HepG2 (cell line): ENCODE measurements at regions not wholly inside any gene's neighbourhood (a gene's known extent, or its start where the extent isn't known, plus 50 kb on each side); places are given as distances from the start of the nearest gene placed in this dataset.

Source experiments
- DR1 ChIP-seq: sonication (generic); formaldehyde crosslinking; IDR thresholded peaks from 2 replicates; pipeline ENCODE4 v1.8.0; 2021; ENCODE audit warnings: mild to moderate bottlenecking, missing genetic modification reagents, inconsistent platforms
- ELF1 ChIP-seq: sonication (generic); formaldehyde crosslinking; IDR thresholded peaks from 2 replicates; pipeline ENCODE4 v1.4.0; 2020; ENCODE audit warnings: missing genetic modification reagents
- HNRNPK ChIP-seq: fragments of 200-400 bp; formaldehyde crosslinking; IDR thresholded peaks from 2 replicates; pipeline ENCODE4 v1.6.1; 2018; ENCODE audit warnings: low read length, low read depth, moderate library complexity, mild to moderate bottlenecking; ENCODE audit not compliant: poor library complexity, severe bottlenecking
- IRX3 ChIP-seq: sonication (generic); formaldehyde crosslinking; IDR thresholded peaks from 2 replicates; pipeline ENCODE4 v1.8.1; 2023; ENCODE audit warnings: mild to moderate bottlenecking, low read depth, missing genetic modification reagents, borderline replicate concordance
- ISL2 ChIP-seq: sonication (generic); formaldehyde crosslinking; IDR thresholded peaks from 2 replicates; pipeline ENCODE4 v1.5.0; 2020; ENCODE audit warnings: missing genetic modification reagents
- MEIS2 ChIP-seq: sonication (generic); formaldehyde crosslinking; IDR thresholded peaks from 2 replicates; pipeline ENCODE4 v1.9.0; 2021; ENCODE audit warnings: mild to moderate bottlenecking, missing genetic modification reagents
- MIER2 ChIP-seq: IDR thresholded peaks from 2 replicates; pipeline ENCODE4 v1.6.1; 2016; ENCODE audit warnings: missing biosample characterization, missing genetic modification reagents
- PCBP1 ChIP-seq: fragments of 200-400 bp; formaldehyde crosslinking; IDR thresholded peaks from 2 replicates; pipeline ENCODE4 v1.6.1; 2017; ENCODE audit warnings: mild to moderate bottlenecking, low read depth, low read length, borderline replicate concordance
- ZNF251 ChIP-seq: sonication (generic); formaldehyde crosslinking; IDR thresholded peaks from 2 replicates; pipeline ENCODE4 v1.9.0; 2021; ENCODE audit warnings: mild to moderate bottlenecking, missing genetic modification reagents
- ZNF780A ChIP-seq: sonication (generic); formaldehyde crosslinking; IDR thresholded peaks from 2 replicates; pipeline ENCODE4 v1.8.0; 2022; ENCODE audit warnings: mild to moderate bottlenecking, missing genetic modification reagents, moderate library complexity
- TF ChIP-seq, protein P1 (sequence below): sonication (generic); formaldehyde crosslinking; IDR thresholded peaks from 2 replicates; pipeline ENCODE4 v1.4.0; 2020; ENCODE audit warnings: mild to moderate bottlenecking, missing genetic modification reagents, borderline replicate concordance
- TF ChIP-seq, protein P2 (sequence below): sonication (generic); formaldehyde crosslinking; IDR thresholded peaks from 2 replicates; pipeline ENCODE4 v1.4.0; 2020; ENCODE audit warnings: mild to moderate bottlenecking, missing genetic modification reagents
- TF ChIP-seq, protein P3 (sequence below): sonication (generic); formaldehyde crosslinking; IDR thresholded peaks from 2 replicates; pipeline ENCODE4 v1.5.0; 2020; ENCODE audit warnings: missing genetic modification reagents, mild to moderate bottlenecking, borderline replicate concordance
- TF ChIP-seq, protein P4 (sequence below): sonication (generic); formaldehyde crosslinking; IDR thresholded peaks from 2 replicates; pipeline ENCODE4 v1.4.0; 2020; ENCODE audit warnings: mild to moderate bottlenecking, low read depth, missing genetic modification reagents
- TF ChIP-seq, protein P5 (sequence below): sonication (generic); formaldehyde crosslinking; IDR thresholded peaks from 2 replicates; pipeline ENCODE4 v1.5.0; 2020; ENCODE audit warnings: missing genetic modification reagents

DNA sequence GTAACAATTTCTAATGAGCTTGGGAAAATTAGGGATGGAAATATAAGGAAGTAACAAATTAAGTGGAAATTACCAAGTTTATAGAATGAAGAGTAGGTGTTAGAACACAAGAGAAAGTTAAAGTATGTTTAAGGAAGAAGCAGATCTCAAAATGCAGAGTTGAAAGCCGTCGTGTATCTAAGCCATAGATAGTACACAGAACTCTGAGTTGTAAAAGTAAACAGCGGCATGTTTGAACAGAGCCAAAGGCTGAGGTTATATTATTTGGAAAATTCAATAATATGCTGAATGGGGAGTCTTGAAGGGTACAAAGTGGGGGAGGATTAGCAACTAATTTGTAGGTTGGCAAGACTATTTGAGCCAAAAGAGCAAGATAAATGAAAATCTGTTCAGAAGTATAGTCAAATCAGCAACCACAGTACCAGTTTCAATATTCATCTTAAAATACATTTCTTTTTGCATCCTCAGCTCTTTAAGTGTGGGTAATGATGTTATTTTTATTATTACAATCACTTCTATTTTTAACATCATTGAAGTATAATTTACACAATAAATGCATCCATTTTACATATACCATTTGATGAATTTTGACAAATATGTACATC lies 594.8 kb upstream of the ANO3 start (continued):
- TF ChIP-seq, protein P1, sequence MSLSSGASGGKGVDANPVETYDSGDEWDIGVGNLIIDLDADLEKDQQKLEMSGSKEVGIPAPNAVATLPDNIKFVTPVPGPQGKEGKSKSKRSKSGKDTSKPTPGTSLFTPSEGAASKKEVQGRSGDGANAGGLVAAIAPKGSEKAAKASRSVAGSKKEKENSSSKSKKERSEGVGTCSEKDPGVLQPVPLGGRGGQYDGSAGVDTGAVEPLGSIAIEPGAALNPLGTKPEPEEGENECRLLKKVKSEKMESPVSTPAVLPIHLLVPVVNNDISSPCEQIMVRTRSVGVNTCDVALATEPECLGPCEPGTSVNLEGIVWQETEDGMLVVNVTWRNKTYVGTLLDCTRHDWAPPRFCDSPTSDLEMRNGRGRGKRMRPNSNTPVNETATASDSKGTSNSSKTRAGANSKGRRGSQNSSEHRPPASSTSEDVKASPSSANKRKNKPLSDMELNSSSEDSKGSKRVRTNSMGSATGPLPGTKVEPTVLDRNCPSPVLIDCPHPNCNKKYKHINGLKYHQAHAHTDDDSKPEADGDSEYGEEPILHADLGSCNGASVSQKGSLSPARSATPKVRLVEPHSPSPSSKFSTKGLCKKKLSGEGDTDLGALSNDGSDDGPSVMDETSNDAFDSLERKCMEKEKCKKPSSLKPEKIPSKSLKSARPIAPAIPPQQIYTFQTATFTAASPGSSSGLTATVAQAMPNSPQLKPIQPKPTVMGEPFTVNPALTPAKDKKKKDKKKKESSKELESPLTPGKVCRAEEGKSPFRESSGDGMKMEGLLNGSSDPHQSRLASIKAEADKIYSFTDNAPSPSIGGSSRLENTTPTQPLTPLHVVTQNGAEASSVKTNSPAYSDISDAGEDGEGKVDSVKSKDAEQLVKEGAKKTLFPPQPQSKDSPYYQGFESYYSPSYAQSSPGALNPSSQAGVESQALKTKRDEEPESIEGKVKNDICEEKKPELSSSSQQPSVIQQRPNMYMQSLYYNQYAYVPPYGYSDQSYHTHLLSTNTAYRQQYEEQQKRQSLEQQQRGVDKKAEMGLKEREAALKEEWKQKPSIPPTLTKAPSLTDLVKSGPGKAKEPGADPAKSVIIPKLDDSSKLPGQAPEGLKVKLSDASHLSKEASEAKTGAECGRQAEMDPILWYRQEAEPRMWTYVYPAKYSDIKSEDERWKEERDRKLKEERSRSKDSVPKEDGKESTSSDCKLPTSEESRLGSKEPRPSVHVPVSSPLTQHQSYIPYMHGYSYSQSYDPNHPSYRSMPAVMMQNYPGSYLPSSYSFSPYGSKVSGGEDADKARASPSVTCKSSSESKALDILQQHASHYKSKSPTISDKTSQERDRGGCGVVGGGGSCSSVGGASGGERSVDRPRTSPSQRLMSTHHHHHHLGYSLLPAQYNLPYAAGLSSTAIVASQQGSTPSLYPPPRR (CRISPR knock-in tag): peak; percentile 42; the same call in 1 of the 2 replicates
- TF ChIP-seq MEIS2 (CRISPR knock-in tag): no peak
- TF ChIP-seq ZNF251: no peak
- no peak for TF ChIP-seq PCBP1
- TF ChIP-seq, protein P2, sequence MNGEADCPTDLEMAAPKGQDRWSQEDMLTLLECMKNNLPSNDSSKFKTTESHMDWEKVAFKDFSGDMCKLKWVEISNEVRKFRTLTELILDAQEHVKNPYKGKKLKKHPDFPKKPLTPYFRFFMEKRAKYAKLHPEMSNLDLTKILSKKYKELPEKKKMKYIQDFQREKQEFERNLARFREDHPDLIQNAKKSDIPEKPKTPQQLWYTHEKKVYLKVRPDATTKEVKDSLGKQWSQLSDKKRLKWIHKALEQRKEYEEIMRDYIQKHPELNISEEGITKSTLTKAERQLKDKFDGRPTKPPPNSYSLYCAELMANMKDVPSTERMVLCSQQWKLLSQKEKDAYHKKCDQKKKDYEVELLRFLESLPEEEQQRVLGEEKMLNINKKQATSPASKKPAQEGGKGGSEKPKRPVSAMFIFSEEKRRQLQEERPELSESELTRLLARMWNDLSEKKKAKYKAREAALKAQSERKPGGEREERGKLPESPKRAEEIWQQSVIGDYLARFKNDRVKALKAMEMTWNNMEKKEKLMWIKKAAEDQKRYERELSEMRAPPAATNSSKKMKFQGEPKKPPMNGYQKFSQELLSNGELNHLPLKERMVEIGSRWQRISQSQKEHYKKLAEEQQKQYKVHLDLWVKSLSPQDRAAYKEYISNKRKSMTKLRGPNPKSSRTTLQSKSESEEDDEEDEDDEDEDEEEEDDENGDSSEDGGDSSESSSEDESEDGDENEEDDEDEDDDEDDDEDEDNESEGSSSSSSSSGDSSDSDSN (CRISPR knock-in tag): no peak
- TF ChIP-seq, protein P3, sequence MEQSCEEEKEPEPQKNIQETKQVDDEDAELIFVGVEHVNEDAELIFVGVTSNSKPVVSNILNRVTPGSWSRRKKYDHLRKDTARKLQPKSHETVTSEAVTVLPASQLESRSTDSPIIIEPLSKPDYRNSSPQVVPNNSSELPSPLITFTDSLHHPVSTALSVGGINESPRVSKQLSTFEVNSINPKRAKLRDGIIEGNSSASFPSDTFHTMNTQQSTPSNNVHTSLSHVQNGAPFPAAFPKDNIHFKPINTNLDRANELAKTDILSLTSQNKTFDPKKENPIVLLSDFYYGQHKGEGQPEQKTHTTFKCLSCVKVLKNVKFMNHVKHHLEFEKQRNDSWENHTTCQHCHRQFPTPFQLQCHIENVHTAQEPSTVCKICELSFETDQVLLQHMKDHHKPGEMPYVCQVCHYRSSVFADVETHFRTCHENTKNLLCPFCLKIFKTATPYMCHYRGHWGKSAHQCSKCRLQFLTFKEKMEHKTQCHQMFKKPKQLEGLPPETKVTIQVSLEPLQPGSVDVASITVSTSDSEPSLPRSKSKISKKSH (CRISPR knock-in tag): no peak
- TF ChIP-seq IRX3: no peak
- TF ChIP-seq ISL2: peak; percentile 63
- TF ChIP-seq, protein P4, sequence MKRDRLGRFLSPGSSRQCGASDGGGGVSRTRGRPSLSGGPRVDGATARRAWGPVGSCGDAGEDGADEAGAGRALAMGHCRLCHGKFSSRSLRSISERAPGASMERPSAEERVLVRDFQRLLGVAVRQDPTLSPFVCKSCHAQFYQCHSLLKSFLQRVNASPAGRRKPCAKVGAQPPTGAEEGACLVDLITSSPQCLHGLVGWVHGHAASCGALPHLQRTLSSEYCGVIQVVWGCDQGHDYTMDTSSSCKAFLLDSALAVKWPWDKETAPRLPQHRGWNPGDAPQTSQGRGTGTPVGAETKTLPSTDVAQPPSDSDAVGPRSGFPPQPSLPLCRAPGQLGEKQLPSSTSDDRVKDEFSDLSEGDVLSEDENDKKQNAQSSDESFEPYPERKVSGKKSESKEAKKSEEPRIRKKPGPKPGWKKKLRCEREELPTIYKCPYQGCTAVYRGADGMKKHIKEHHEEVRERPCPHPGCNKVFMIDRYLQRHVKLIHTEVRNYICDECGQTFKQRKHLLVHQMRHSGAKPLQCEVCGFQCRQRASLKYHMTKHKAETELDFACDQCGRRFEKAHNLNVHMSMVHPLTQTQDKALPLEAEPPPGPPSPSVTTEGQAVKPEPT (CRISPR knock-in tag): no peak
- TF ChIP-seq HNRNPK: no peak
- TF ChIP-seq MIER2: no peak
- no peak for TF ChIP-seq ZNF780A (CRISPR knock-in tag)
- TF ChIP-seq, protein P5, sequence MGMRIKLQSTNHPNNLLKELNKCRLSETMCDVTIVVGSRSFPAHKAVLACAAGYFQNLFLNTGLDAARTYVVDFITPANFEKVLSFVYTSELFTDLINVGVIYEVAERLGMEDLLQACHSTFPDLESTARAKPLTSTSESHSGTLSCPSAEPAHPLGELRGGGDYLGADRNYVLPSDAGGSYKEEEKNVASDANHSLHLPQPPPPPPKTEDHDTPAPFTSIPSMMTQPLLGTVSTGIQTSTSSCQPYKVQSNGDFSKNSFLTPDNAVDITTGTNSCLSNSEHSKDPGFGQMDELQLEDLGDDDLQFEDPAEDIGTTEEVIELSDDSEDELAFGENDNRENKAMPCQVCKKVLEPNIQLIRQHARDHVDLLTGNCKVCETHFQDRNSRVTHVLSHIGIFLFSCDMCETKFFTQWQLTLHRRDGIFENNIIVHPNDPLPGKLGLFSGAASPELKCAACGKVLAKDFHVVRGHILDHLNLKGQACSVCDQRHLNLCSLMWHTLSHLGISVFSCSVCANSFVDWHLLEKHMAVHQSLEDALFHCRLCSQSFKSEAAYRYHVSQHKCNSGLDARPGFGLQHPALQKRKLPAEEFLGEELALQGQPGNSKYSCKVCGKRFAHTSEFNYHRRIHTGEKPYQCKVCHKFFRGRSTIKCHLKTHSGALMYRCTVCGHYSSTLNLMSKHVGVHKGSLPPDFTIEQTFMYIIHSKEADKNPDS: no peak
- no peak for TF ChIP-seq ELF1 (CRISPR knock-in tag)
- no peak for TF ChIP-seq DR1 (CRISPR knock-in tag)
